Activated CD4-positive, alpha-beta T cell treated with anti-CD3 and anti-CD28 coated beads, Interleukin-2, amount 10 ng/mL, durations not matched to agents 7 days and 5 days (primary cell): ENCODE measurements at regions not wholly inside any gene's neighbourhood (a gene's known extent, or its start where the extent isn't known, plus 50 kb on each side); places are given as distances from the start of the nearest gene placed in this dataset.

Experiments used
- CTCF ChIA-PET: fragments of 350-600 bp; sonication (Branson Sonifier 250); formaldehyde crosslinking; loops from one replicate; lab custom pipeline; 2021; ENCODE audit warnings: antibody characterized with exemption; lab: Charles Lee
- POLR2A ChIA-PET: fragments of 350-600 bp; sonication (Branson Sonifier 250); formaldehyde crosslinking; loops from one replicate; lab custom pipeline; 2021; ENCODE audit warnings: antibody characterized with exemption; lab: Charles Lee
- DNase-seq: peaks from one replicate; pipeline ENCODE4 v3.0.0-alpha.2; 2020
- H3K27ac Mint-ChIP-seq: one replicate; pipeline ENCODE4 v1.8.0; 2021; ENCODE audit warnings: mild to moderate bottlenecking, moderate library complexity, mixed read lengths
- H3K27me3 Mint-ChIP-seq: one replicate; pipeline ENCODE4 v1.8.0; 2021; ENCODE audit warnings: mixed read lengths
- H3K36me3 Mint-ChIP-seq: one replicate; pipeline ENCODE4 v1.8.0; 2021; ENCODE audit warnings: low read depth, mixed read lengths
- H3K4me1 Mint-ChIP-seq: one replicate; pipeline ENCODE4 v1.8.0; 2021; ENCODE audit warnings: mixed read lengths
- H3K4me3 Mint-ChIP-seq: one replicate; pipeline ENCODE4 v1.8.0; 2021; ENCODE audit warnings: mild to moderate bottlenecking, moderate library complexity, mixed read lengths
- H3K9me3 Mint-ChIP-seq: one replicate; pipeline ENCODE4 v1.8.0; 2021; ENCODE audit warnings: mixed read lengths

DNA sequence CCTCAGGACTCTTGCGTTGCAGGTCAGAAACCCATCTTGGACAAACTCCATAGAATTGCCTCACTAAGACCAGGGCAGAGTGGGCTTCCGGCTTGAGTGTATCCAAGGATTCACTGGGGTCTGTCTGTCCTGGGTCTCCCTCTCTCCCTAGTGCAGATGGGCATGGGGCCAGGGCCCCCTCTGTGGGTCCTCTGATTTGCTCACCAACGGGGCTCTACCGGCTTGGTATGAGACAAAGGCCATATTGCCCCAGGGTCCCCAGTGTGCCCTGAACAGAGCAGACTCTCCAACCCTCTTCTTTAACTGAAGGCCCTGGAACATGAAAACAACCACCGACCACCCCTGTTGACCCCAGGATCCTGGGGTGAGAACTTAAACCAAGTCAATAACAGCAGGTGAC, 68.2 kb upstream of the CHST15 start:
- Mint-ChIP-seq H3K27me3 (peaks cover 21% of the 10 kb centered on the region), H3K9me3 (peaks cover 3% of the 10 kb centered on the region), H3K27ac (no peak overlapping the region), H3K36me3 (no peaks in the 10 kb centered on the region), H3K4me1 (no peaks in the 10 kb centered on the region), H3K4me3 (no peak overlapping the region)
- no peak for DNase-seq
- ChIA-PET CTCF (no interaction called here), POLR2A (interaction anchor here (0.6 kb wide), 1 partner anchor 78 kb away, joined by 3 read pairs; no protein-coding TSS in a partner anchor)

DNA sequence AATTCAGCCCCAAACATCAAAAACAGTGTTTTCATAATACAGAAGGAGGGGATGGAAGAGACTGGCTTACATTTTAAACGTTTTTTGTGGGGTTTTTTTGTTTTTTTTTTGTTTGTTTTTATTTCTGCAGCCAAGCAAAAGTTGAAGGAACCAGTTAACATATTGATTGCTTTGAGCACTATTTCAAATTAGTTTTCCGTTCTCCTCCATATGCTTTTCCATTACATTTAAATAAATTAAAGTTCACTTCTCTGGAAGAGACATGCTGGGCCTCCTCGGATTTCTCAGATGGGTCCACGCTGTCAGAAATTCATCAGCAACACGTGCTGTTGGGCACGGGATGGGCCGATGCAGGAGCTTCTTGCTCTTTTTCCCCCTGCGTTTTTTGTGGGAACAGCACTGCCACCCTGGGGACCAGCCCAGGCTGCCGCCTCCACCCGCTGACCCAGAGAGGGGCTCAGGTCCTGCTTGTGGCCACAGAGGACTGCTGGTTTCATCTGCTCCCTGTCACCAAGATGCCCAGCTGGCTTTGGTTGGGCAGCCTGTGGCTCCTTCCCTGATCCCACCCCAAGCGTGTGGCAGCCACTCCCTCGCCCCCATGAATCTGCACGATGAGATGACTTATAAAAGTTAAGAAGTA, 67.7 kb upstream of the CHST15 start:
- Mint-ChIP-seq H3K27me3 (peaks cover 21% of the 10 kb centered on the region), H3K36me3 (no peaks in the 10 kb centered on the region), H3K9me3 (peaks cover 3% of the 10 kb centered on the region), H3K4me3 (no peak overlapping the region), H3K27ac (no peak overlapping the region), H3K4me1 (no peaks in the 10 kb centered on the region)
- ChIA-PET POLR2A (no interaction called here), CTCF (no interaction called here)
- no peak for DNase-seq

DNA sequence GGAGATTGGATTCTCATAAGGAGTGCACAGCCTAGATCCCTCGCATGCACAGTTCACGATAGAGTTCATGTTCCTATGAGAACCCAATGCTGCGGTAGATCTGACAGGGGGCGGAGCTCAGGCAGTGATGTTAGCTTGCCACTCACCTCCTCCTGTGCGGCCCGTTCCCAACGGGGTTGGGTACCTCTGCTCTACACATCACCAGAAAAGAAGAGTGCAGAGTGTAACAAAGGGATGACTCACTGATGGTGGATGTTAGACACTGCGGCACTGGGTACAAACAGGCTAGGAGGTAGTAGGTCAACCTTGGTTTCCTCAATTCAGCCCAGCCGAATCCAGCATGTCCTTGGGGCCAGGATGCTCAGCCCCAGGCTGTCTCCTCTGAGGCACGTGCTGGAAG, 66.8 kb upstream of the CHST15 start:
- H3K4me3 Mint-ChIP-seq, result no peak overlapping the region
- DNase-seq, result no peak
- no peak overlapping the region for H3K27ac Mint-ChIP-seq
- ChIA-PET CTCF (no interaction called here), POLR2A (no interaction called here)
- H3K4me1 Mint-ChIP-seq, result peaks cover 3% of the 10 kb centered on the region
- H3K9me3 Mint-ChIP-seq, result peaks cover 8% of the 10 kb centered on the region
- H3K27me3 Mint-ChIP-seq, result peaks cover 17% of the 10 kb centered on the region
- H3K36me3 Mint-ChIP-seq, result peaks cover 2% of the 10 kb centered on the region

DNA sequence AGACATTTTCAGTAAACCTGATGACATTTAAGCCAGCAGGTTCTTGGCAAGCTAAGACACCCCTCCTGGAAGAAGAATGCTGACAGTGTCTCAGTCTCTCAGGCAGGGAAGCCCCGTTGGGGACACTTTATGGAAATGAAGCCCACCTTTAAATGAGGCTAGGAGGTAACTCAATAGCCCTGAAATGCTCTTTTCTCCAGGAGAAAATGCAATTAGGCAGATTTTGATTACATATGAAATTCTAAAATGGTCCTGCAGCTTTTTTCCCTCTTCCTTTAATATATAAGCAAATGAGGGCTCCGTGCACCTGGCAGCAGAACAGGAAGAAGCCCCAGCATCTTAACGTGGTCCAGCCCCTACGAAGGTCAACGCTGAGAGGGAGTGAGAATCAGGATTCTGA, 65.8 kb upstream of the CHST15 start:
- Mint-ChIP-seq H3K27me3 (peaks cover 14% of the 10 kb centered on the region), H3K36me3 (peaks cover 2% of the 10 kb centered on the region), H3K27ac (no peak overlapping the region), H3K4me3 (no peak overlapping the region), H3K9me3 (peaks cover 8% of the 10 kb centered on the region), H3K4me1 (peaks cover 5% of the 10 kb centered on the region)
- no peak for DNase-seq
- POLR2A ChIA-PET, result no interaction called here
- CTCF ChIA-PET, result no interaction called here

DNA sequence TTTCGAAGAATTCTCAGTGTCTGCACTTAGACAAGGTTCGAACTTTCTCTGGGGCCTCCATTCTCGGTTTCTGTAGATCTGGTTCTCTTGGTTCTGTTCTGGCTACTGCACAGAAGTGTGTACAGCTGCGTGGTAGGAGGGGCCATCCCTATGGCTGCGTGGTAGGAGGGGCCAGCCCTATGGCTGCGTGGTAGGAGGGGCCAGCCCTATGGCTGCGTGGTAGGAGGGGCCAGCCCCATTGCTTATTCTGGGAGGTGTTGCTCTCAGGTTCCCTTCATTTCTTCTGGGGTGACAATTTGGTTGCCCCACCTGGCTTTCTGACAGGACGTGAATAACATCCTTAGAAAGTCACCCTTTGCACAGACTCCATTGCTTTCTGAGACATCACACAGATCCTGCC, 65.2 kb upstream of the CHST15 start:
- H3K36me3 Mint-ChIP-seq, result peaks cover 2% of the 10 kb centered on the region
- POLR2A ChIA-PET, result no interaction called here
- no peak overlapping the region for H3K27ac Mint-ChIP-seq
- H3K4me1 Mint-ChIP-seq, result peaks cover 5% of the 10 kb centered on the region
- no peak for DNase-seq
- peaks cover 8% of the 10 kb centered on the region for H3K9me3 Mint-ChIP-seq
- no peak overlapping the region for H3K4me3 Mint-ChIP-seq
- H3K27me3 Mint-ChIP-seq, result peaks cover 13% of the 10 kb centered on the region
- CTCF ChIA-PET, result no interaction called here

DNA sequence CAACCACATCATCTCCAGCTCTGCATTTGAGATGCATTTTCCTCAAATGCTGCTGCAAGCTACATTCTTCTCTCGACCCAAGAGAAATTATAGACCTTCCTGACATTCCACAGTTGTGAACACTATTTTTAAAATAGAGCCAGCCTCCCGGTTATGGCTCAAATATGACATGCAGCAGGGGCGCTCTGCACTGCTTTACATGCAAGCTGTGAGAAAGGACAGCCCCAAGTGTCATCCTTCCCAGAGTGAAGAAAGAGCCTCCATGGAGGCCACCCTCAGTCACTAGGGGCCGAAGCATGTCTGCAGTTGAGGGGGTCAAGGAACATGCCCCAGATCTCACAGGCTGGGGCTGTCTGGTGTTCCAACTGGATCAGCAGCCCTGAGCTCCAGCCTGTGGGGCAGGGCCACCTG, 63.9 kb upstream of the CHST15 start:
- peaks cover 12% of the 10 kb centered on the region for H3K27me3 Mint-ChIP-seq
- ChIA-PET CTCF (interaction anchor here (2.0 kb wide), 1 partner anchor 163 kb away, joined by 4 read pairs; no protein-coding TSS in a partner anchor), POLR2A (no interaction called here)

DNA sequence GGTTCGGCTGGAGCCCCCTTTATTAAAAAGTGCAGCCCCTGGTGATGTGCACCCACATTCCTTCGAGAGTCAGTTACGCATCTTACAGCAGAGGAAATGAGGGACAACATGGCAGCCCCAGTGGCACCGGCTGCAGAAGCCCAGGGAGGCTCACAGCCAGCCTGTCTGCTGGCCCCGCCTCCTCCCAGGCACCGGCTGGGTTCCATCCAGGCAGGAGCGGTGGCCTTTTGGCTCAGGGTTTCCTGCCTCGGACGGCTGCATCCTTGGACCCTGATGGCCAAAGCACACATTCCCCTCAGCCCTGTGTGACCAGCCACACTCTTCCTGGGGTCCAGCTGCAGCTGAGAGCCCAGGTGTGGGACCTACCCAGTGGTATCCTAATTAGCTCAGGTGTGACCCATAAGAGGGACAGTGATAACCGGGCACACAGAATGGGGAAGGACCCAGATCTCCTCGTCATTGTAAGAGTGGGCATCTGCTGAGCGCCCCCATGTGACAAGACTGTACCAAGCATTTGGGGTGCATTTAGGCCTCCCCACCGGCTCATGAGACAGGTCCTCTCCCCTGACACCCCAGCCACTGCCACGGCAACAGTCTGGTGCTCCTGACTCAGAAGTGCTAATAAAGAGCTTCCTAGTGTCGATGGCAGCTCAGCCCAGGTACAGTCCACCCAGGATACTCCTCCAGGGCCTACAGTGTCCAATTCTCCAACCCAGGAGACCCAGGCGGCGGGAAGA, 63.3 kb upstream of the CHST15 start:
- Mint-ChIP-seq H3K4me1 (peaks cover 7% of the 10 kb centered on the region), H3K4me3 (no peak overlapping the region), H3K27ac (no peak overlapping the region), H3K27me3 (peaks cover 14% of the 10 kb centered on the region), H3K36me3 (peaks cover 2% of the 10 kb centered on the region), H3K9me3 (peaks cover 8% of the 10 kb centered on the region)
- no peak for DNase-seq
- POLR2A ChIA-PET, result no interaction called here
- CTCF ChIA-PET, result interaction anchor here (0.9 to 2.0 kb wide), 2 partner anchors 162 to 232 kb away, joined by 3 to 4 read pairs; no protein-coding TSS in a partner anchor

More for the DNA sequence above, 63.9 kb upstream of the CHST15 start:
- H3K4me3 Mint-ChIP-seq, result no peak overlapping the region
- no peak for DNase-seq
- peaks cover 2% of the 10 kb centered on the region for H3K36me3 Mint-ChIP-seq
- H3K4me1 Mint-ChIP-seq, result peaks cover 5% of the 10 kb centered on the region
- no peak overlapping the region for H3K27ac Mint-ChIP-seq
- peaks cover 8% of the 10 kb centered on the region for H3K9me3 Mint-ChIP-seq

DNA sequence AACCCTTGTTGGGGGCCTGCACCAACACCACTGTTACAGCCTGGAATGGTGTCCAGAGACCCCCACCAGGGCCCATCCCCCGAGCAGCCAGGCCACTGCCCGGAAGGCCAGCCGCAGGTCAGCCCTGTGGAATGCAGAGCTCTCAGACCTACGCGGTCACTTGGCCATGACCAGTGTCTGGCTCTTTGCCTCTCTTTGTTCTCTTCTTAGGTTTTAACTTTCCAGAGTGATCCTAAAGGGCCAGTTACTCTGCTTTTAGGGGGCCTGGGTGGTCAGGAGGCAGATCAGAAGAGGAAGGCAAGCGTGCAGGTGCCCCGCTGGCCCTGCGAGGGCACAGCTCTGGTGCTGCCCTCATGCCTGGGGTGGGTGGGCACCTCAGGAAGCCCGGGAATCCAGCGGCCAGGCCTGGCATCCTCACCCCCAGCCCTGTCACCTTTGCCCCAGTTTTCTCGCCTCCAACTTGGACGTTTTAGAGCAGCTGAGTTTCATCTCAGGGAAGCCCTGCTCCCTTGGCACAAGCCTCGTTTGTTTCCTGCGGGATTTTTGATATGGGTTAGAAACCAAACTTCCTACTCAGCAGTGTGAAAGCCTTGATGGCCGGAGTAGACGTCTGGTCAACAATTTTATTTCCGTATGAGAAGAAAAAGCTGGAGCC, 62.5 kb upstream of the CHST15 start:
- Mint-ChIP-seq H3K27me3 (peaks cover 18% of the 10 kb centered on the region), H3K4me3 (no peak overlapping the region), H3K4me1 (peaks cover 13% of the 10 kb centered on the region), H3K9me3 (peaks cover 8% of the 10 kb centered on the region), H3K36me3 (peaks cover 2% of the 10 kb centered on the region), H3K27ac (peak overlapping the region; percentile 72)
- DNase-seq, result no peak
- CTCF ChIA-PET, result interaction anchor here (0.9 to 2.0 kb wide), 2 partner anchors 161 to 233 kb away, joined by 3 to 4 read pairs; no protein-coding TSS in a partner anchor
- POLR2A ChIA-PET, result no interaction called here

DNA sequence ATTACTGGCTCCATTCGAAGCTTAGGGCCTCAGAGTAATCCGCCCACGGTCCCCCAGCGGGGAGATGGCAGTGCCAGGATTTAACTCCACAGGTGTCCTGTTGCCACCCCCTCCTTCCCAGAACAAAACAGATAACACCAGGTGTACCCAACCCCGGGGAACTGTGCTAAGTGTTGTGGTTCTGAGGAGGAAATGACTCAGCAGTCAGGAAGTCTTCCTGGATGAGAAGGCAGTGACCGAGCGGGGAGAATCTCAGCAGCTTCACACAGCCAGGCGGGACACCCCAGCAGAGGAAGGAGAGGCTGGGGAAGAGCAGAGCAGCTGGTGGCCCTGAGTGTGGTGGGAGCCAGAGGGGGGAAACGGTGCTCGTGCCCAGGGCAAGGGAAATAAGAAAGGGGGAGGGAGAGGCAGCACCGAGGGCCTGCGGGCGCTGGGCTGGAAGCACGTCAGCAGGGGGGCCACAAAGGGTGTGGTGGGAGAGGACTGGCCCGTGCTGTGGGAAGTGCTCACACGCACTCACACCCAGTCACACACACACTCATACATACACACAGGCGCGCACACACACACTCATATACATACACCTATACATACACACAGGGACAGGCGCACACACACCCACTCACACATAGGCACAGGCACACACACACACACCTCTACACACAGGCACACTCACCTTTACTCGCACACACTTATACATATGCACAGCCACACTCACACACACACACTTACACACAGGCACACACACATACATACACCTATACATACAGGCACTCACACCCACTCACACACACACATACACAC, 59.8 kb upstream of the CHST15 start:
- peak; percentile 59 for DNase-seq
- Mint-ChIP-seq H3K9me3 (peaks cover 8% of the 10 kb centered on the region), H3K4me3 (no peak overlapping the region), H3K27me3 (peaks cover 20% of the 10 kb centered on the region), H3K4me1 (peaks cover 28% of the 10 kb centered on the region), H3K27ac (no peak overlapping the region), H3K36me3 (peaks cover 2% of the 10 kb centered on the region)
- ChIA-PET CTCF (interaction anchor here (1.3 kb wide), 1 partner anchor 17 kb away, joined by 3 read pairs; no protein-coding TSS in a partner anchor), POLR2A (no interaction called here)

DNA sequence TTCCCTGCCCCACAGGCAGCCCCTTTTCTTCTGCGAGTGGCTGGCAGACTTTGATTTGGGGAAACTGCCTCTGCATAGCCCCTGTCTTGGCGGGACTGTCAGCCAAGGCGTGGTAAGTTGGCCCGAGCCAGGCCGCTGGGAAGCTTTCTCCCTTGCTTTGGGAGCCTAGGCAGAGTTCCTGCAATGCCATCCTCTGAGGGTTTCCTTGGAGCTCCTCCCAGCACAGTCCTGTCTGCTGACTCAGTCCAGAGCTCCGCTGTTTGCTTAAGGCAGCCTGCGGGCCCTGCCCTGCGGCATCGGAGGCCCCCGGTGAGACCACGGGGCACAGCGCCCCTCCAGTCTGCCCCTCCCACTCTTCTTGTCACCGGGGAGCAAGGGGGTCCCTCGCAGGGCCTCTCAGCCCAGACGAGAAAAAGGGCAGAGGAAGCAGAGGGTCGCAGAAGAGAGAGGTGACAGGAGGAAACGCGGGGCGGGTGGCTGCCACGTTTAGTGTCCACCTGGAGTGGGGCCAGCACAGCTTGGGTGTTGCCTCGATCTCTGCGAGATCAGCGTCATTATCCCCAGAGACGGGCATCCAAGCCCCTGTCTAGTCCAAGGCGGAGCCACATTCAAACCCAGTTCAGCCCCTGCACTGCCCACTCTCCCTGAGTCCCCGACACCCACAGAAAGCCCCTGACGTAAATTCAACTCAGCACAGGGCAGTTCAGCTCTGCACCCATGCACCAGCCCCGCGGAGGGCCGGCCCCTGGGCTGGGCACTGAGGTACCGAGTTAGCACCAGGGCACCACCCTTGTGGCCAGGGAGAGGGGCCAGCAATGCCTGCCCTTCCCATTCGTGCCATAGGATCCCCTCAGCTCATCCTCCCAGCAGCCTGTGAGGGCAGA, 59.0 kb upstream of the CHST15 start:
- Mint-ChIP-seq H3K27me3 (peaks cover 16% of the 10 kb centered on the region), H3K4me1 (peaks cover 31% of the 10 kb centered on the region), H3K27ac (no peak overlapping the region), H3K4me3 (no peak overlapping the region), H3K9me3 (peaks cover 5% of the 10 kb centered on the region), H3K36me3 (peaks cover 2% of the 10 kb centered on the region)
- DNase-seq, result no peak
- ChIA-PET POLR2A (no interaction called here), CTCF (interaction anchor here (0.9 to 1.3 kb wide), 2 partner anchors 18 to 433 kb away, joined by 3 read pairs; no protein-coding TSS in a partner anchor)

DNA sequence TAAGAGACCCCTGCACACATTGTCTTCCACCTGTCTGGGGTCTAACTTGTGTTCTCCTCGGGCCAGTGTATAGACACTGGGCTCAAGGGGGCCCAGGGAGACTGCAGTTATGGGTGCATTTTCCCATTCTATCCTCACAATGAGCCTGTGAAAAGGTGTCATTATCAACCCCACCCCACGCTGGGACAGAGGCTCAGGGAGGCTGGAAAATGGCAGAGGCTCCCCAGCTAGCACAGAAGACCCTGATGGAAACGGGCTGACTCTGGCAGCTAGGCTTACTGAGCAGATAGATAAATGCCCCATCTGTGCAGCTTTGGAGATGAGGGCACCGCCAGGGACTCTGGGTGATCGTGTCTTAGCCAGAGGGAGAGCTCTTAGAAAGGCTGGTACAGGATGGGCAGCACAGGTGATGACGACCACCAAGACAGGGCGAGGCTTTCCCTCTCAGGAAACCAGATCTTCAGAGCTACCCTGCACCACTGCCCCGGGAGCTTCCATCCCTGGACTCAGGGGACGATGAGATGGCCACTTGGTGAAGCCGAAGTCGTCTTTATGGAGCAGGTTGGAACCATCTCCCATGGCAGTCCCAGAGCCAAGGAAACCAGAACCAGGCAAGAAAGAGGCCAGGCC, 58.2 kb upstream of the CHST15 start:
- CTCF ChIA-PET, result interaction anchor here (0.9 kb wide), 1 partner anchor 433 kb away, joined by 3 read pairs; no protein-coding TSS in a partner anchor
- Mint-ChIP-seq H3K36me3 (peaks cover 2% of the 10 kb centered on the region), H3K9me3 (peaks cover 5% of the 10 kb centered on the region), H3K4me1 (peaks cover 31% of the 10 kb centered on the region), H3K27me3 (peaks cover 16% of the 10 kb centered on the region), H3K4me3 (no peak overlapping the region), H3K27ac (no peak overlapping the region)
- no peak for DNase-seq
- POLR2A ChIA-PET, result no interaction called here
